ENCODE measurements at regions not wholly inside any gene's neighbourhood (a gene's known extent, or its start where the extent isn't known, plus 50 kb on each side); places are given as distances from the start of the nearest gene placed in this dataset.

DNA sequence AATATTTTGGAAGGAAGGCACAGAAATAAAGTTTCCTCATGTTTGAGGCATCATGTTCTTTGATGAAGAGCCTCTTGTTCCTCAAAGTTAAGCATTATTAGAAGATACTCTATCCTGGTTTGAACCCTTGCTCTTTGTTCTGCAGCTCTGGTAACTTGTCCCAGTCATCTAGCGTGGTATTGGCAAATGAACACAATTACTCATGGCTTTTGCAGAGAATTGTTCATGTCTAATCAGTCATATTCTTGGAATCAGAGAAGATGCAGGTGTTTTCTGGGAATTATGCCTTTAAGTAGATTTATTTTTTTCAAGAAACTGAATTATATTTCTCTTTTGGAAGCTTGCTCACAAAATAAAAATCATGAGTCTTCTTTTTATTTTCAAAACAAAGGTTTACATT is 52.9 kb upstream of the HPGDS start:
- peak; percentile 16 for DNase-seq

DNA sequence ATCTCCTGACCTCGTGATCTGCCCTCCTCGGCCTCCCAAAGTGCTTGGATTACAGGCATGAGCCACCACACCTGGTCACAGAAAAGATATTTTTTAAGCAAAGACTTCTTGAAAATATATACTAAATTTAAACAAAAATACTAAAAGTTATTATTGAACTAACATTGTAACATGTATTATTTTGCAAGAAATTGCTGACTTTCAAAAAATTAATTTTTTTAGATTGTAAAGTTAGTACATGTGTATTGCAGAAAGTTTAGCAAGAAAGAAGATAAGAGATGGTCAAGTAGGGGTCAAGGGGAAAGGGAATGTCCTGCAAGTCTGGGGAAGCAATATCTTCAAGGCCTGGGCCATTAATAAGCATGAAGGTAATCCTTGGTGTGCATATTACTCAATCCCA is 54.3 kb upstream of the HPGDS start:
- DNase-seq: no peak

GRCh38 chr4:94397635-94398034 is 54.1 kb upstream of the PDLIM5 start:
- no peak for DNase-seq

- no peak for DNase-seq
These were observed 52.5 kb upstream of the PDLIM5 start for GRCh38 chr4:94399277-94399676.

DNA sequence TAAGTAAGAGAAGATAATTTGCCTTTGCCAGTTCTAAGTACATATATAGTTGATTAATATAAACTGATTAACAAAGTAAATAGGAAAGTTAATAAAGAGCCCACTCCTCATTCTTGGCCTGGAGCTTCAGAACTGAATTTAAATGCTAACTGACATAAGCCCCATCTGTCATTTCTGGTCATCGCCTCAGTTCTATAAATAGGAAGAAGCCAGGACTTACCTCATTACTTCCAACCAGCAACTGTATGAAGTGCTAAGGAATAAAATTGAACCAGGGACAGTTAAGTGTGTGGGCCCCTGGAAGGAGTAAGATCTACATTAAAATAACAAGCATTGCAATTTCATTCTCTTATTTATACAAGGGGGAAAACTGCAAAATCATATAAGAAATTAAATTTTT is 52.0 kb upstream of the PDLIM5 start:
- no peak for DNase-seq

DNA sequence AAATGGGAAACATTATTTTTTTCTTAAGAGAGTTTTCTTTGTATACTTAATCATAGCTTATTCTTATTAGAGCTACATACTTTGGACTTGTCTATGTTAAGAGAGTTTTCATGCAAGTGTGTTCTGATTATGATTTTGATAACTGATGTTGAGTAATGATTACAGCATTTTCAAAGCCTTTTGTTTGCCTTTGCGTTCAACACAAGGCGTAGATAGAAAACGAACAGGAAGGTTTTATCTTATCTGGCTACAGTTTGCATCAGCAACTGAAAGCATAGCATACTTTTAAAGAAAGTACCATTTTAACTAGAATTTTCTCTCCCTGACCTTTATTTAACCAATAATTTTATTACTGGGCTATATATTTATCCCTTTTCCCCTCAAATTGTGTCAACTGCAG is 51.6 kb upstream of the PDLIM5 start:
- no peak for DNase-seq

All from fibroblast of upper back skin (primary cell).